OCI-LY7 (cell line): ENCODE measurements at regions not wholly inside any gene's neighbourhood (a gene's known extent, or its start where the extent isn't known, plus 50 kb on each side); places are given as distances from the start of the nearest gene placed in this dataset.

ENCODE experiments used
- EZH2phosphoT487 ChIP-seq: fragments of 200-600 bp; sonication (generic); IDR thresholded peaks from 2 replicates; pipeline ENCODE4 v1.6.1; 2018; ENCODE audit warnings: low read depth, borderline replicate concordance, mild to moderate bottlenecking, mixed run types, antibody characterized with exemption, low read length, moderate library complexity, mixed read lengths
- TF ChIP-seq, protein P1 (sequence below): fragments of 200-600 bp; sonication (generic); conservative IDR thresholded peaks from 2 replicates; pipeline ENCODE4 v1.5.1; 2014; ENCODE audit warnings: mild to moderate bottlenecking, antibody characterized with exemption, low read length, moderate library complexity, mixed read lengths

DNA sequence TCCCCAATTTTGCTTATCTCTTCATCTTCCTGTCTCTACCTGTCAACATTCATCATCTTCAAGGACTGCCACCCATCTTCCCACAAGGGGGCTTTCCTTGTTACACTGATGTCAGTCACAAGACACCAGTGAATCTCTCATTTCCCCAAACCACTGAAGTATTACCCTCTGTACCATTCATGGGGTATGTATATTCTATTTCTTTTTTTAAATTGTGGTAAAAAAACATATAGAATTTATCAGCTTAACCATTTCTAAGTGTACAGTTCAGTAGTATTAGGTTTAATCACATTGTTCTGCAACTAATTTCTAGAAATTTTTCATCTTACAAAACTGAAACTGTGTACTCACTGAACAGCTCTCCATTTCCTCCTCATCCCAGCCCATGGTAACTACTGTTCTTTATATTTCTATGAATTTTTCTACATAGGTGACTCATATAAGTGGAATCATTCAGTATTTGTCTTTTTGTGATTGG, 98.6 kb downstream of the LARP7 start:
- TF ChIP-seq, protein P1, sequence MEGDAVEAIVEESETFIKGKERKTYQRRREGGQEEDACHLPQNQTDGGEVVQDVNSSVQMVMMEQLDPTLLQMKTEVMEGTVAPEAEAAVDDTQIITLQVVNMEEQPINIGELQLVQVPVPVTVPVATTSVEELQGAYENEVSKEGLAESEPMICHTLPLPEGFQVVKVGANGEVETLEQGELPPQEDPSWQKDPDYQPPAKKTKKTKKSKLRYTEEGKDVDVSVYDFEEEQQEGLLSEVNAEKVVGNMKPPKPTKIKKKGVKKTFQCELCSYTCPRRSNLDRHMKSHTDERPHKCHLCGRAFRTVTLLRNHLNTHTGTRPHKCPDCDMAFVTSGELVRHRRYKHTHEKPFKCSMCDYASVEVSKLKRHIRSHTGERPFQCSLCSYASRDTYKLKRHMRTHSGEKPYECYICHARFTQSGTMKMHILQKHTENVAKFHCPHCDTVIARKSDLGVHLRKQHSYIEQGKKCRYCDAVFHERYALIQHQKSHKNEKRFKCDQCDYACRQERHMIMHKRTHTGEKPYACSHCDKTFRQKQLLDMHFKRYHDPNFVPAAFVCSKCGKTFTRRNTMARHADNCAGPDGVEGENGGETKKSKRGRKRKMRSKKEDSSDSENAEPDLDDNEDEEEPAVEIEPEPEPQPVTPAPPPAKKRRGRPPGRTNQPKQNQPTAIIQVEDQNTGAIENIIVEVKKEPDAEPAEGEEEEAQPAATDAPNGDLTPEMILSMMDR = peak; percentile 40; the same call in 1 of the 2 replicates
- TF ChIP-seq EZH2phosphoT487 = no peak
